ENCODE measurements at regions not wholly inside any gene's neighbourhood (a gene's known extent, or its start where the extent isn't known, plus 50 kb on each side); places are given as distances from the start of the nearest gene placed in this dataset.

DNA sequence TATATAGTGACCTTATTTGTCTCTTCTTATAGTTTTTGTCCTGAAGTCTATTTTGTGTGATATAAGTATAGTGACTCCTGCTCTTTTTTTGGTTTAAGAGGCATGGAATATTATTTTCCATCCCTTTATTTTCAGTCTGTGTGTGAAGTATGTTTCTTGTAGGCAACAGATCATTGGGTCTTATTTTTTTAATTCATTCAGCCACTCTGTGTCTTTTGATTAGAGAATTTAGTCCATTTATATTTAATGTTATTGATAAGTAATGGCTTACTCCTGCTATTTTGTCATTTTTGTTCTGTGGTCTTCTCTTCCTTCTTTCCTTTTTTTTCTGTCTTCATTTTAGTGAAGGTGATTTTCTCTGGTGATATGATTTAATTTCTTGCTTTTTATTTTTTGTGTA is 51.4 kb upstream of the TOP1 start:
- CTCF ChIA-PET = no interaction called here
- TF ChIP-seq ARNT (IDR thresholded peaks at IDR 0.05) = no peak
- no peak for TF ChIP-seq ELF4 (IDR thresholded peaks at IDR 0.05)
- no peak for TF ChIP-seq TARDBP (IDR thresholded peaks at IDR 0.05)
- no peak for TF ChIP-seq SUZ12 (IDR thresholded peaks at IDR 0.05)
- TF ChIP-seq, protein P1, sequence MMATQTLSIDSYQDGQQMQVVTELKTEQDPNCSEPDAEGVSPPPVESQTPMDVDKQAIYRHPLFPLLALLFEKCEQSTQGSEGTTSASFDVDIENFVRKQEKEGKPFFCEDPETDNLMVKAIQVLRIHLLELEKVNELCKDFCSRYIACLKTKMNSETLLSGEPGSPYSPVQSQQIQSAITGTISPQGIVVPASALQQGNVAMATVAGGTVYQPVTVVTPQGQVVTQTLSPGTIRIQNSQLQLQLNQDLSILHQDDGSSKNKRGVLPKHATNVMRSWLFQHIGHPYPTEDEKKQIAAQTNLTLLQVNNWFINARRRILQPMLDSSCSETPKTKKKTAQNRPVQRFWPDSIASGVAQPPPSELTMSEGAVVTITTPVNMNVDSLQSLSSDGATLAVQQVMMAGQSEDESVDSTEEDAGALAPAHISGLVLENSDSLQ (IDR thresholded peaks at IDR 0.05) = no peak
- no peak for TF ChIP-seq FOXM1 (IDR thresholded peaks at IDR 0.05; ENCODE audit: borderline replicate concordance)
- TF ChIP-seq NFRKB (IDR thresholded peaks at IDR 0.05) = no peak
- TF ChIP-seq HDGF (IDR thresholded peaks at IDR 0.05; ENCODE audit: borderline replicate concordance) = no peak
- TF ChIP-seq SP1 (IDR thresholded peaks at IDR 0.05) = no peak
- TF ChIP-seq FOXK2 (IDR thresholded peaks at IDR 0.05) = no peak
- TF ChIP-seq CTBP1 (IDR thresholded peaks at IDR 0.05; ENCODE audit: borderline replicate concordance) = no peak
- no peak for TF ChIP-seq ZNF384 (IDR thresholded peaks at IDR 0.05)
- TF ChIP-seq LEF1 (IDR thresholded peaks at IDR 0.05; ENCODE audit: borderline replicate concordance) = no peak
- TF ChIP-seq L3MBTL2 (conservative IDR thresholded peaks at IDR 0.05) = no peak
- no peak for TF ChIP-seq BHLHE40 (IDR thresholded peaks at IDR 0.05; ENCODE audit: borderline replicate concordance)
- DNase-seq (ENCODE audit: extremely low spot score) = no peak
- POLR2A ChIA-PET = no interaction called here

GRCh38 chr20:40978761-40979160 is 49.9 kb upstream of the TOP1 start:
- DNase-seq (ENCODE audit: extremely low spot score) = no peak
- CTCF ChIA-PET = no interaction called here
- TF ChIP-seq, protein P1 (IDR thresholded peaks at IDR 0.05) = no peak
- TF ChIP-seq ARNT (IDR thresholded peaks at IDR 0.05) (no peak), CTBP1 (IDR thresholded peaks at IDR 0.05; ENCODE audit: borderline replicate concordance) (no peak), FOXK2 (IDR thresholded peaks at IDR 0.05) (no peak), NFRKB (IDR thresholded peaks at IDR 0.05) (no peak), FOXA1 (IDR thresholded peaks at IDR 0.05) (no peak), LEF1 (IDR thresholded peaks at IDR 0.05; ENCODE audit: borderline replicate concordance) (no peak), TARDBP (IDR thresholded peaks at IDR 0.05) (no peak), BHLHE40 (IDR thresholded peaks at IDR 0.05; ENCODE audit: borderline replicate concordance) (no peak), ZNF384 (IDR thresholded peaks at IDR 0.05) (no peak), HDGF (IDR thresholded peaks at IDR 0.05; ENCODE audit: borderline replicate concordance) (no peak), L3MBTL2 (conservative IDR thresholded peaks at IDR 0.05) (no peak), FOXM1 (IDR thresholded peaks at IDR 0.05; ENCODE audit: borderline replicate concordance) (no peak), SP1 (IDR thresholded peaks at IDR 0.05) (no peak), SUZ12 (IDR thresholded peaks at IDR 0.05) (no peak), ELF4 (IDR thresholded peaks at IDR 0.05) (no peak)
- POLR2A ChIA-PET = no interaction called here
